WTC11 (cell line): ENCODE measurements at regions not wholly inside any gene's neighbourhood (a gene's known extent, or its start where the extent isn't known, plus 50 kb on each side); places are given as distances from the start of the nearest gene placed in this dataset.

Experiments
- ATAC-seq: fragments of 200-7000 bp; cut with Tn5 transposase; 2 replicates; pipeline ENCODE4 v1.10.0; 2021; ENCODE audit warnings: mild to moderate bottlenecking, moderate library complexity
- CTCF ChIA-PET: fragments of 300-600 bp; sonication (Branson Sonifier 250); formaldehyde crosslinking; loops from one replicate; lab custom pipeline; 2021; ENCODE audit warnings: antibody characterized with exemption; lab: Charles Lee
- POLR2A ChIA-PET: fragments of 350-600 bp; sonication (Branson Sonifier 250); formaldehyde crosslinking; loops from one replicate; lab custom pipeline; 2021; ENCODE audit warnings: antibody characterized with exemption; lab: Charles Lee
- DNase-seq: peaks from one replicate; pipeline ENCODE4 v3.0.0; 2021; ENCODE audit warnings: low spot score
- H3K27ac Mint-ChIP-seq: 2 replicates; pipeline ENCODE4 v1.8.0; 2021; ENCODE audit warnings: mixed read lengths
- H3K27me3 Mint-ChIP-seq: 2 replicates; pipeline ENCODE4 v1.8.0; 2021; ENCODE audit warnings: low read depth, mild to moderate bottlenecking, moderate library complexity, mixed read lengths
- H3K36me3 Mint-ChIP-seq: 2 replicates; pipeline ENCODE4 v1.8.0; 2021; ENCODE audit warnings: mixed read lengths
- H3K4me1 Mint-ChIP-seq: 2 replicates; pipeline ENCODE4 v1.8.0; 2022; ENCODE audit warnings: mixed read lengths
- H3K4me3 Mint-ChIP-seq: 2 replicates; pipeline ENCODE4 v1.8.0; 2021; ENCODE audit warnings: mild to moderate bottlenecking, moderate library complexity, mixed read lengths
- H3K9me3 Mint-ChIP-seq: 2 replicates; pipeline ENCODE4 v1.8.0; 2021; ENCODE audit warnings: mixed read lengths
- ATF1 ChIP-seq: sonication (generic); formaldehyde crosslinking; IDR thresholded peaks from 2 replicates; pipeline ENCODE4 v1.8.1; 2023; ENCODE audit warnings: mild to moderate bottlenecking, moderate library complexity, missing genetic modification reagents
- E2F5 ChIP-seq: sonication (generic); formaldehyde crosslinking; IDR thresholded peaks from 2 replicates; pipeline ENCODE4 v1.8.1; 2022; ENCODE audit warnings: mild to moderate bottlenecking, moderate library complexity, missing genetic modification reagents
- EMX1 ChIP-seq: fragments of 250-450 bp; sonication (Bioruptor Pico); IDR thresholded peaks from 2 replicates; pipeline ENCODE4 v1.8.0; 2021; ENCODE audit warnings: mild to moderate bottlenecking
- ERG ChIP-seq: fragments of 250-450 bp; sonication (Bioruptor Pico); IDR thresholded peaks from 2 replicates; pipeline ENCODE4 v1.8.0; 2021; ENCODE audit warnings: mild to moderate bottlenecking
- ETV6 ChIP-seq: sonication (generic); formaldehyde crosslinking; IDR thresholded peaks from 2 replicates; pipeline ENCODE4 v1.8.1; 2022; ENCODE audit warnings: mild to moderate bottlenecking, missing genetic modification reagents
- GTF2I ChIP-seq: fragments of 250-450 bp; sonication (Bioruptor Pico); conservative IDR thresholded peaks from 2 replicates; pipeline ENCODE4 v1.4.0; 2021; ENCODE audit warnings: mild to moderate bottlenecking
- OVOL2 ChIP-seq: fragments of 250-450 bp; sonication (Bioruptor Pico); IDR thresholded peaks from 2 replicates; pipeline ENCODE4 v1.9.0; 2021; ENCODE audit warnings: mild to moderate bottlenecking, borderline replicate concordance
- STAT6 ChIP-seq: sonication (generic); formaldehyde crosslinking; conservative IDR thresholded peaks from 2 replicates; pipeline ENCODE4 v1.8.1; 2023; ENCODE audit warnings: mild to moderate bottlenecking, low read depth, missing genetic modification reagents, moderate library complexity
- TEAD1 ChIP-seq: sonication (generic); formaldehyde crosslinking; IDR thresholded peaks from 2 replicates; pipeline ENCODE4 v1.8.0; 2022; ENCODE audit warnings: mild to moderate bottlenecking, missing genetic modification reagents
- ZMAT4 ChIP-seq: fragments of 250-450 bp; sonication (Bioruptor Pico); IDR thresholded peaks from 2 replicates; pipeline ENCODE4 v1.9.0; 2021; ENCODE audit warnings: mild to moderate bottlenecking
- ZNF263 ChIP-seq: sonication (generic); formaldehyde crosslinking; IDR thresholded peaks from 2 replicates; pipeline ENCODE4 v1.8.1; 2022; ENCODE audit warnings: low read depth, mild to moderate bottlenecking, moderate library complexity, missing genetic modification reagents
- ZNF512 ChIP-seq: sonication (generic); formaldehyde crosslinking; IDR thresholded peaks from 2 replicates; pipeline ENCODE4 v1.8.1; 2022; ENCODE audit warnings: missing genetic modification reagents, borderline replicate concordance
- TF ChIP-seq, protein P1 (sequence below): sonication (generic); formaldehyde crosslinking; IDR thresholded peaks from 2 replicates; pipeline ENCODE4 v1.8.0; 2022; ENCODE audit warnings: missing genetic modification reagents
- TF ChIP-seq, protein P2 (sequence below): sonication (generic); formaldehyde crosslinking; IDR thresholded peaks from 2 replicates; pipeline ENCODE4 v1.8.1; 2022; ENCODE audit warnings: mild to moderate bottlenecking, missing genetic modification reagents, moderate library complexity, borderline replicate concordance
- TF ChIP-seq, protein P3 (sequence below): sonication (generic); formaldehyde crosslinking; IDR thresholded peaks from 2 replicates; pipeline ENCODE4 v1.8.0; 2023; ENCODE audit warnings: missing genetic modification reagents, mild to moderate bottlenecking, borderline replicate concordance

DNA sequence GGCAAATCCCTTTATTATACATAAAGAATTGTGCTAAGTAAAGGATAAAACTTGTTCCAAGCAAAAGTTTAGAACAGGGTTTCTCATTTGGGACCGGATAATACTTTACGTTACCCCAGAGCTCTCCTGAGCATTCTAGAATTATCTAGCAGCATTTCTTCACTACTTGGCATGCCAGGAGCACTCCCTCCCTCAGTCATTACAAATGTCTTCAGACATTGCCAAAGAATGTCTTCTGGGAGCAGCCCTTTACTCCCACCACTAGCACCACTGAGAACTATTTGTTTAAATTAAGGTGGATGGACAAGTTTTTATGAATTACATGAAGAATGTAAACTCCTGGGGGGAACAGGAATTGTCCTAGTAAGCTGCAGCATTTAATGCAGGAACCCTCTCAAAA lies 516.4 kb downstream of the GBE1 start:
- no peak for ATAC-seq
- Mint-ChIP-seq H3K27me3 (no peaks in the 10 kb centered on the region), H3K27ac (no peak overlapping the region), H3K36me3 (no peaks in the 10 kb centered on the region), H3K4me3 (no peak overlapping the region), H3K9me3 (no peaks in the 10 kb centered on the region), H3K4me1 (peaks cover 20% of the 10 kb centered on the region)
- ChIA-PET CTCF (no interaction called here), POLR2A (no interaction called here)
- TF ChIP-seq EMX1 = no peak
- TF ChIP-seq, protein P1, sequence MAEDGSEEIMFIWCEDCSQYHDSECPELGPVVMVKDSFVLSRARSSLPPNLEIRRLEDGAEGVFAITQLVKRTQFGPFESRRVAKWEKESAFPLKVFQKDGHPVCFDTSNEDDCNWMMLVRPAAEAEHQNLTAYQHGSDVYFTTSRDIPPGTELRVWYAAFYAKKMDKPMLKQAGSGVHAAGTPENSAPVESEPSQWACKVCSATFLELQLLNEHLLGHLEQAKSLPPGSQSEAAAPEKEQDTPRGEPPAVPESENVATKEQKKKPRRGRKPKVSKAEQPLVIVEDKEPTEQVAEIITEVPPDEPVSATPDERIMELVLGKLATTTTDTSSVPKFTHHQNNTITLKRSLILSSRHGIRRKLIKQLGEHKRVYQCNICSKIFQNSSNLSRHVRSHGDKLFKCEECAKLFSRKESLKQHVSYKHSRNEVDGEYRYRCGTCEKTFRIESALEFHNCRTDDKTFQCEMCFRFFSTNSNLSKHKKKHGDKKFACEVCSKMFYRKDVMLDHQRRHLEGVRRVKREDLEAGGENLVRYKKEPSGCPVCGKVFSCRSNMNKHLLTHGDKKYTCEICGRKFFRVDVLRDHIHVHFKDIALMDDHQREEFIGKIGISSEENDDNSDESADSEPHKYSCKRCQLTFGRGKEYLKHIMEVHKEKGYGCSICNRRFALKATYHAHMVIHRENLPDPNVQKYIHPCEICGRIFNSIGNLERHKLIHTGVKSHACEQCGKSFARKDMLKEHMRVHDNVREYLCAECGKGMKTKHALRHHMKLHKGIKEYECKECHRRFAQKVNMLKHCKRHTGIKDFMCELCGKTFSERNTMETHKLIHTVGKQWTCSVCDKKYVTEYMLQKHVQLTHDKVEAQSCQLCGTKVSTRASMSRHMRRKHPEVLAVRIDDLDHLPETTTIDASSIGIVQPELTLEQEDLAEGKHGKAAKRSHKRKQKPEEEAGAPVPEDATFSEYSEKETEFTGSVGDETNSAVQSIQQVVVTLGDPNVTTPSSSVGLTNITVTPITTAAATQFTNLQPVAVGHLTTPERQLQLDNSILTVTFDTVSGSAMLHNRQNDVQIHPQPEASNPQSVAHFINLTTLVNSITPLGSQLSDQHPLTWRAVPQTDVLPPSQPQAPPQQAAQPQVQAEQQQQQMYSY (CRISPR knock-in tag) = no peak
- no peak for TF ChIP-seq ATF1 (CRISPR knock-in tag)
- TF ChIP-seq GTF2I (CRISPR knock-in tag) = no peak
- TF ChIP-seq, protein P2, sequence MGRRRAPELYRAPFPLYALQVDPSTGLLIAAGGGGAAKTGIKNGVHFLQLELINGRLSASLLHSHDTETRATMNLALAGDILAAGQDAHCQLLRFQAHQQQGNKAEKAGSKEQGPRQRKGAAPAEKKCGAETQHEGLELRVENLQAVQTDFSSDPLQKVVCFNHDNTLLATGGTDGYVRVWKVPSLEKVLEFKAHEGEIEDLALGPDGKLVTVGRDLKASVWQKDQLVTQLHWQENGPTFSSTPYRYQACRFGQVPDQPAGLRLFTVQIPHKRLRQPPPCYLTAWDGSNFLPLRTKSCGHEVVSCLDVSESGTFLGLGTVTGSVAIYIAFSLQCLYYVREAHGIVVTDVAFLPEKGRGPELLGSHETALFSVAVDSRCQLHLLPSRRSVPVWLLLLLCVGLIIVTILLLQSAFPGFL (CRISPR knock-in tag) = no peak
- TF ChIP-seq E2F5 (CRISPR knock-in tag) = no peak
- no peak for DNase-seq

DNA sequence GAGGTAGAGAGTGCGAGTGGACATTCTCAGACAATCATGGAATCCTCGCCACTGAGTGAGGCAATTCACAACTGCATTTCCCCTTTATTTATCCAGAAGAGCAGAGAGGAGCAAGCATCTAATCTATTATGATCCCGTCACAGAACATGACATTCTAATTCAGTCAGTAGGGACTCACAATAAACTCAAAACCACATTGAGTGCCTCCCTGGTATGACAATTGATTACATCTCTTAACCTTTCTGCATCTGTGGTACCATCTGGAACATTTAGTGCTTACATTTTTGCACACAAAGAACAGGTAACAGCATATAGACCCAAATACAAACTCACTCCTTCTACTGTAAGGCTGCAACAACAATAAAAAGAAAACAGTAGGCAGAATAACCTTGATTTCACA lies 517.2 kb downstream of the GBE1 start:
- H3K4me3 Mint-ChIP-seq = no peak overlapping the region
- H3K36me3 Mint-ChIP-seq = no peaks in the 10 kb centered on the region
- ATAC-seq (no peak), DNase-seq (no peak)
- POLR2A ChIA-PET = no interaction called here
- H3K27ac Mint-ChIP-seq = no peak overlapping the region
- H3K9me3 Mint-ChIP-seq = no peaks in the 10 kb centered on the region
- peaks cover 12% of the 10 kb centered on the region for H3K4me1 Mint-ChIP-seq
- no peaks in the 10 kb centered on the region for H3K27me3 Mint-ChIP-seq
- CTCF ChIA-PET = no interaction called here
- TF ChIP-seq ZNF512 (CRISPR knock-in tag) = no peak
- no peak for TF ChIP-seq TEAD1 (CRISPR knock-in tag)
- no peak for TF ChIP-seq STAT6 (CRISPR knock-in tag)
- no peak for TF ChIP-seq E2F5 (CRISPR knock-in tag)
- TF ChIP-seq ERG (CRISPR knock-in tag) = no peak
- TF ChIP-seq, protein P3, sequence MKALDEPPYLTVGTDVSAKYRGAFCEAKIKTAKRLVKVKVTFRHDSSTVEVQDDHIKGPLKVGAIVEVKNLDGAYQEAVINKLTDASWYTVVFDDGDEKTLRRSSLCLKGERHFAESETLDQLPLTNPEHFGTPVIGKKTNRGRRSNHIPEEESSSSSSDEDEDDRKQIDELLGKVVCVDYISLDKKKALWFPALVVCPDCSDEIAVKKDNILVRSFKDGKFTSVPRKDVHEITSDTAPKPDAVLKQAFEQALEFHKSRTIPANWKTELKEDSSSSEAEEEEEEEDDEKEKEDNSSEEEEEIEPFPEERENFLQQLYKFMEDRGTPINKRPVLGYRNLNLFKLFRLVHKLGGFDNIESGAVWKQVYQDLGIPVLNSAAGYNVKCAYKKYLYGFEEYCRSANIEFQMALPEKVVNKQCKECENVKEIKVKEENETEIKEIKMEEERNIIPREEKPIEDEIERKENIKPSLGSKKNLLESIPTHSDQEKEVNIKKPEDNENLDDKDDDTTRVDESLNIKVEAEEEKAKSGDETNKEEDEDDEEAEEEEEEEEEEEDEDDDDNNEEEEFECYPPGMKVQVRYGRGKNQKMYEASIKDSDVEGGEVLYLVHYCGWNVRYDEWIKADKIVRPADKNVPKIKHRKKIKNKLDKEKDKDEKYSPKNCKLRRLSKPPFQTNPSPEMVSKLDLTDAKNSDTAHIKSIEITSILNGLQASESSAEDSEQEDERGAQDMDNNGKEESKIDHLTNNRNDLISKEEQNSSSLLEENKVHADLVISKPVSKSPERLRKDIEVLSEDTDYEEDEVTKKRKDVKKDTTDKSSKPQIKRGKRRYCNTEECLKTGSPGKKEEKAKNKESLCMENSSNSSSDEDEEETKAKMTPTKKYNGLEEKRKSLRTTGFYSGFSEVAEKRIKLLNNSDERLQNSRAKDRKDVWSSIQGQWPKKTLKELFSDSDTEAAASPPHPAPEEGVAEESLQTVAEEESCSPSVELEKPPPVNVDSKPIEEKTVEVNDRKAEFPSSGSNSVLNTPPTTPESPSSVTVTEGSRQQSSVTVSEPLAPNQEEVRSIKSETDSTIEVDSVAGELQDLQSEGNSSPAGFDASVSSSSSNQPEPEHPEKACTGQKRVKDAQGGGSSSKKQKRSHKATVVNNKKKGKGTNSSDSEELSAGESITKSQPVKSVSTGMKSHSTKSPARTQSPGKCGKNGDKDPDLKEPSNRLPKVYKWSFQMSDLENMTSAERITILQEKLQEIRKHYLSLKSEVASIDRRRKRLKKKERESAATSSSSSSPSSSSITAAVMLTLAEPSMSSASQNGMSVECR (CRISPR knock-in tag) = no peak
- TF ChIP-seq OVOL2 (CRISPR knock-in tag) = no peak
- TF ChIP-seq, protein P2 (CRISPR knock-in tag) = no peak
- TF ChIP-seq ZNF263 = no peak
- TF ChIP-seq ZMAT4 (CRISPR knock-in tag) = no peak
- TF ChIP-seq ETV6 (CRISPR knock-in tag) = no peak
